HCT116 (cell line): ENCODE measurements at regions not wholly inside any gene's neighbourhood (a gene's known extent, or its start where the extent isn't known, plus 50 kb on each side); places are given as distances from the start of the nearest gene placed in this dataset.

Experiments
- ATAC-seq: fragments of 200-7000 bp; cut with Tn5 transposase; 2 replicates; pipeline ENCODE4 v1.9.1; 2020; ENCODE audit warnings: mild to moderate bottlenecking, moderate library complexity
- BruUV-seq: library from RNA; stranded (reverse); fragments of 400-500 nt; replicated peaks from 2 replicates; lab custom pipeline; 2021; lab: Mats Ljungman, UMichigan
- CTCF ChIA-PET: fragments of 300-600 bp; sonication (Branson Sonifier 250); formaldehyde crosslinking; loops from one replicate; lab custom pipeline; 2021; ENCODE audit warnings: antibody characterized with exemption; lab: Charles Lee
- POLR2A ChIA-PET: fragments of 300-600, 350-600 bp; sonication (Branson Sonifier 250); formaldehyde crosslinking; loops from one replicate; lab custom pipeline; 2021; ENCODE audit warnings: antibody characterized with exemption; lab: Charles Lee
- RAD21 ChIA-PET, 2 experiments: fragments of 300-600 bp; sonication (Branson Sonifier 250); formaldehyde crosslinking; loops; one replicate each; lab custom pipeline; 2023; ENCODE audit warnings: low total read pairs in 2 of 2; ENCODE audit not compliant: uncharacterized antibody in 2 of 2, unreplicated experiment in 2 of 2, low non-redundant PET in 1 of 2; lab: Charles Lee
- DNase-seq: peaks from one replicate; pipeline ENCODE4 v3.0.0-alpha.2; 2010; ENCODE audit warnings: low read depth, low spot score
- H2AFZ ChIP-seq: fragments of 200-600 bp; shearing (Covaris generic), sonication (generic); 2 replicates; pipeline ENCODE4 v1.6.1; 2017; ENCODE audit warnings: low read depth, mixed run types, mixed read lengths, antibody characterized with exemption, low read length; ENCODE audit not compliant: poor library complexity, severe bottlenecking
- H3K27ac ChIP-seq: 2 replicates; pipeline ENCODE4 v1.5.1; 2012; ENCODE audit warnings: low read depth, low read length
- H3K27me3 ChIP-seq: fragments of 200-600 bp; sonication (generic); 2 replicates; pipeline ENCODE4 v1.6.1; 2016; ENCODE audit warnings: mixed run types, low read length, mixed read lengths; ENCODE audit not compliant: insufficient read depth
- H3K36me3 ChIP-seq, 2 experiments: fragments of 200-500 bp in 1 of 2; fragments of 200-600 bp in 1 of 2; sonication (Bioruptor generic) in 1 of 2; sonication (generic) in 1 of 2; 2 replicates each; pipeline versions ENCODE4 v1.5.1 to v1.6.1; 2014 to 2016; ENCODE audit warnings: low read length in 2 of 2, inconsistent platforms in 1 of 2, mixed read lengths in 1 of 2, mixed run types in 1 of 2; ENCODE audit not compliant: insufficient read depth in 2 of 2, control insufficient read depth in 1 of 2
- H3K4me1 ChIP-seq, 2 experiments: fragments of 200-600 bp in 1 of 2; sonication (generic) in 1 of 2; 2 replicates each; pipeline versions ENCODE4 v1.5.1 to v1.6.1; 2012 to 2017; ENCODE audit warnings: low read length in 2 of 2, inconsistent platforms in 1 of 2, mild to moderate bottlenecking in 1 of 2, mixed read lengths in 1 of 2, mixed run types in 1 of 2, moderate library complexity in 1 of 2; ENCODE audit not compliant: insufficient read depth in 2 of 2, control insufficient read depth in 1 of 2
- H3K4me2 ChIP-seq: fragments of 200-600 bp; sonication (generic); 2 replicates; pipeline ENCODE4 v1.6.1; 2017; ENCODE audit warnings: mixed run types, low read length, mixed read lengths
- H3K4me3 ChIP-seq, 2 experiments: fragments of 200-600 bp in 1 of 2; sonication (generic) in 1 of 2; replicated peaks in 1 of 2; 2 replicates each; pipeline ENCODE4 v1.5.1; 2011 to 2016; ENCODE audit warnings: low read length in 2 of 2, control low read depth in 1 of 2, low read depth in 1 of 2, mild to moderate bottlenecking in 1 of 2, mixed read lengths in 1 of 2, mixed run types in 1 of 2
- H3K79me2 ChIP-seq: fragments of 200-600 bp; sonication (generic); 2 replicates; pipeline ENCODE4 v1.6.1; 2017; ENCODE audit warnings: mild to moderate bottlenecking, mixed run types, low read length, moderate library complexity, mixed read lengths; ENCODE audit not compliant: insufficient read depth
- H3K9ac ChIP-seq: fragments of 200-600 bp; sonication (generic); 2 replicates; pipeline ENCODE4 v1.6.1; 2016; ENCODE audit warnings: low read length, mixed read lengths
- H3K9me2 ChIP-seq: fragments of 200-600 bp; sonication (generic), shearing (Covaris generic); 2 replicates; pipeline ENCODE4 v1.6.1; 2017; ENCODE audit warnings: mixed run types, mild to moderate bottlenecking, moderate library complexity; ENCODE audit not compliant: insufficient read depth
- H3K9me3 ChIP-seq, 2 experiments: fragments of 200-500 bp in 1 of 2; fragments of 200-600 bp in 1 of 2; sonication (Bioruptor generic) in 1 of 2; sonication (generic) in 1 of 2; 2 replicates each; pipeline ENCODE4 v1.6.1; 2014 to 2017; ENCODE audit warnings: low read length in 2 of 2, mixed read lengths in 2 of 2, inconsistent platforms in 1 of 2, low read depth in 1 of 2, mild to moderate bottlenecking in 1 of 2, mixed run types in 1 of 2, moderate library complexity in 1 of 2; ENCODE audit not compliant: control insufficient read depth in 1 of 2, insufficient read depth in 1 of 2
- H4K20me1 ChIP-seq: fragments of 200-600 bp; sonication (generic), shearing (Covaris generic); 2 replicates; pipeline ENCODE4 v1.6.1; 2017; ENCODE audit warnings: mixed run types, mild to moderate bottlenecking, moderate library complexity; ENCODE audit not compliant: insufficient read depth
- ATF3 ChIP-seq: IDR thresholded peaks from 2 replicates; pipeline ENCODE4 v1.6.1; 2012
- CBX3 ChIP-seq: IDR thresholded peaks from 2 replicates; pipeline ENCODE4 v1.6.1; 2012; ENCODE audit warnings: low read depth
- CEBPB ChIP-seq: IDR thresholded peaks from 2 replicates; pipeline ENCODE4 v1.6.1; 2012; ENCODE audit warnings: low read depth
- EZH2 ChIP-seq: fragments of 200-600 bp; sonication (generic); IDR thresholded peaks from 2 replicates; pipeline ENCODE4 v1.6.1; 2017; ENCODE audit warnings: antibody characterized with exemption, mixed run types
- EZH2phosphoT487 ChIP-seq: fragments of 200-600 bp; IDR thresholded peaks from 2 replicates; pipeline ENCODE4 v1.6.1; 2018; ENCODE audit warnings: antibody characterized with exemption, borderline replicate concordance
- FOSL1 ChIP-seq: IDR thresholded peaks from 2 replicates; pipeline ENCODE4 v1.6.1; 2012; ENCODE audit warnings: low read depth
- JUND ChIP-seq: IDR thresholded peaks from 2 replicates; pipeline ENCODE4 v1.6.1; 2012
- MAX ChIP-seq: IDR thresholded peaks from 2 replicates; pipeline ENCODE4 v1.6.1; 2012
- POLR2A ChIP-seq: IDR thresholded peaks from 2 replicates; pipeline ENCODE4 v1.7.0; 2011; ENCODE audit warnings: borderline replicate concordance; ENCODE audit not compliant: insufficient read depth, insufficient read length; ENCODE audit errors: extremely low read depth
- POLR2AphosphoS5 ChIP-seq: IDR thresholded peaks from 2 replicates; pipeline ENCODE4 v1.6.1; 2011; ENCODE audit warnings: mild to moderate bottlenecking, low read depth, low read length, moderate library complexity
- REST ChIP-seq: IDR thresholded peaks from 2 replicates; pipeline ENCODE4 v1.6.1; 2012; ENCODE audit warnings: low read depth
- SIN3A ChIP-seq: IDR thresholded peaks from 2 replicates; pipeline ENCODE4 v1.6.1; 2012; ENCODE audit warnings: low read depth
- SP1 ChIP-seq: IDR thresholded peaks from 2 replicates; pipeline ENCODE4 v1.6.1; 2012; ENCODE audit warnings: low read depth
- SRF ChIP-seq: IDR thresholded peaks from 2 replicates; pipeline ENCODE4 v1.6.1; 2012; ENCODE audit warnings: low read depth
- TCF7L2 ChIP-seq: IDR thresholded peaks from 2 replicates; pipeline ENCODE4 v1.7.0; 2011; ENCODE audit warnings: borderline replicate concordance, inconsistent platforms; ENCODE audit not compliant: insufficient read depth, insufficient read length; ENCODE audit errors: extremely low read depth
- YY1 ChIP-seq: IDR thresholded peaks from 2 replicates; pipeline ENCODE4 v1.6.1; 2011; ENCODE audit warnings: low read length, low read depth, moderate library complexity, mild to moderate bottlenecking; ENCODE audit not compliant: insufficient replicate concordance; ENCODE audit errors: extremely low read depth
- ZBTB33 ChIP-seq: IDR thresholded peaks from 2 replicates; pipeline ENCODE4 v1.6.1; 2011; ENCODE audit warnings: mild to moderate bottlenecking, low read length, moderate library complexity; ENCODE audit not compliant: insufficient replicate concordance; ENCODE audit errors: extremely low read depth
- ZFX ChIP-seq: fragments of 450-650 bp; IDR thresholded peaks from 2 replicates; pipeline ENCODE4 v1.6.1; 2017
- ZNF274 ChIP-seq: fragments of 200-500 bp; sonication (Bioruptor generic); IDR thresholded peaks from 2 replicates; pipeline ENCODE4 v1.6.1; 2014; ENCODE audit warnings: mild to moderate bottlenecking, low read depth, low read length, inconsistent platforms
- intact Hi-C: fragments of 100-400 bp; cut with micrococcal nuclease; formaldehyde crosslinking; loops from 2 replicates; pipeline ENCODE4 v1.10.0; 2022

GRCh38 chr15:81560405-81560804 lies 186.4 kb upstream of the TMC3 start:
- Histone ChIP-seq H3K9me3 (no peaks in the 10 kb centered on the region), H3K27me3 (peaks cover 15% of the 10 kb centered on the region), H3K27ac (no peak overlapping the region)
- TF ChIP-seq CBX3 (no peak), SRF (no peak), SP1 (no peak), FOSL1 (no peak), YY1 (no peak), CEBPB (no peak), POLR2AphosphoS5 (no peak), EZH2phosphoT487 (no peak), ATF3 (no peak), MAX (no peak), REST (no peak), POLR2A (no peak), EZH2 (no peak), ZNF274 (no peak), JUND (no peak), SIN3A (no peak), TCF7L2 (no peak), ZBTB33 (no peak), ZFX (no peak)
- TF ChIP-seq, all 23 proteins: peak for 0
- DNase-seq, result no peak
- H3K4me3 ChIP-seq, result no peak overlapping the region
- no peaks in the 10 kb centered on the region for H3K79me2 ChIP-seq
- CTCF ChIA-PET, result no interaction called here
- no peaks in the 10 kb centered on the region for H3K9me2 ChIP-seq
- POLR2A ChIA-PET, result no interaction called here
- intact Hi-C loops, result no loop called here
- ATAC-seq, result no peak
- H2AFZ ChIP-seq, result no peak overlapping the region
- H4K20me1 ChIP-seq, result no peaks in the 10 kb centered on the region
- H3K4me1 ChIP-seq, result no peaks in the 10 kb centered on the region
- H3K4me2 ChIP-seq, result no peak overlapping the region
- H3K36me3 ChIP-seq, result no peaks in the 10 kb centered on the region
- no peak overlapping the region for H3K9ac ChIP-seq
- BruUV-seq, result no TSS peak
- RAD21 ChIA-PET, result no interaction called here
